HG02571 (cell line): ENCODE measurements at regions not wholly inside any gene's neighbourhood (a gene's known extent, or its start where the extent isn't known, plus 50 kb on each side); places are given as distances from the start of the nearest gene placed in this dataset.

ENCODE experiments used
- ATAC-seq: cut with Tn5 transposase; IDR thresholded peaks from one replicate; pipeline ENCODE4 v1.9.1; 2021; ENCODE audit warnings: mild to moderate bottlenecking, moderate library complexity; ENCODE audit not compliant: unreplicated experiment

GRCh38 chr2:129242269-129242668 is 737.2 kb upstream of the RAB6C start:
- no peak for ATAC-seq

GRCh38 chr2:129247751-129248150 is 731.7 kb upstream of the RAB6C start:
- no peak for ATAC-seq

- ATAC-seq, result no peak
These were observed 731.3 kb upstream of the RAB6C start for GRCh38 chr2:129248198-129248597.

- ATAC-seq, result no peak
These were observed 726.5 kb upstream of the RAB6C start for GRCh38 chr2:129252781-129253460.

- no peak for ATAC-seq
These were observed 726.0 kb upstream of the RAB6C start for GRCh38 chr2:129253461-129253812.

- no peak for ATAC-seq
These were observed 724.7 kb upstream of the RAB6C start for GRCh38 chr2:129254718-129255117.

- ATAC-seq, result no peak
These were observed 723.7 kb upstream of the RAB6C start for GRCh38 chr2:129255610-129256313.

- no peak for ATAC-seq
These were observed 722.8 kb upstream of the RAB6C start for GRCh38 chr2:129256642-129257041.

- no peak for ATAC-seq
These were observed 716.5 kb upstream of the RAB6C start for GRCh38 chr2:129262934-129263333.

- no peak for ATAC-seq
These were observed 715.5 kb upstream of the RAB6C start for GRCh38 chr2:129263939-129264338.

- no peak for ATAC-seq
These were observed 711.9 kb upstream of the RAB6C start for GRCh38 chr2:129267559-129267958.

- no peak for ATAC-seq
These were observed 706.0 kb upstream of the RAB6C start for GRCh38 chr2:129273266-129274037.

- no peak for ATAC-seq
These were observed 705.4 kb upstream of the RAB6C start for GRCh38 chr2:129274038-129274415.

GRCh38 chr2:129274918-129275317 is 704.5 kb upstream of the RAB6C start:
- ATAC-seq, result no peak

GRCh38 chr2:129275706-129276105 is 703.8 kb upstream of the RAB6C start:
- no peak for ATAC-seq

GRCh38 chr2:129276978-129277584 is 702.4 kb upstream of the RAB6C start:
- ATAC-seq, result no peak

GRCh38 chr2:129277585-129277981 is 701.9 kb upstream of the RAB6C start:
- no peak for ATAC-seq

- ATAC-seq, result no peak
These were observed 697.5 kb upstream of the RAB6C start for GRCh38 chr2:129281791-129282530.

GRCh38 chr2:129285012-129285411 is 694.5 kb upstream of the RAB6C start:
- ATAC-seq, result no peak

- no peak for ATAC-seq
These were observed 686.1 kb upstream of the RAB6C start for GRCh38 chr2:129293326-129293725.

- ATAC-seq, result no peak
These were observed 683.1 kb upstream of the RAB6C start for GRCh38 chr2:129296396-129296795.
